GM12878 (cell line): ENCODE measurements at regions not wholly inside any gene's neighbourhood (a gene's known extent, or its start where the extent isn't known, plus 50 kb on each side); places are given as distances from the start of the nearest gene placed in this dataset.

ENCODE experiments used
- ATAC-seq: fragments of 200-7000 bp; cut with Tn5 transposase; 3 replicates; pipeline ENCODE4 v1.9.1; 2020; ENCODE audit warnings: mild to moderate bottlenecking, moderate library complexity
- BruUV-seq: library from RNA; stranded (reverse); fragments of 400-500 nt; replicated peaks from 2 replicates; lab custom pipeline; 2021; lab: Mats Ljungman, UMichigan
- CTCF ChIA-PET: fragments of 300-600 bp; sonication (Branson Sonifier 250); formaldehyde crosslinking; extraction: SDS; loops from one replicate; lab custom pipeline; 2021; ENCODE audit warnings: inconsistent platforms; lab: Yijun Ruan, JAX
- POLR2A ChIA-PET: fragments of 350-600 bp; formaldehyde crosslinking; extraction: SDS; loops from one replicate; lab custom pipeline; 2021; ENCODE audit warnings: inconsistent platforms; lab: Charles Lee
- RAD21 ChIA-PET: fragments of 300-600 bp; sonication (Branson Sonifier 250); formaldehyde crosslinking; loops from one replicate; lab custom pipeline; 2023; ENCODE audit warnings: antibody characterized with exemption; ENCODE audit not compliant: unreplicated experiment; lab: Charles Lee
- SMC1A ChIA-PET: fragments of 300-600 bp; sonication (Branson Sonifier 250); formaldehyde crosslinking; loops from one replicate; lab custom pipeline; 2023; ENCODE audit not compliant: unreplicated experiment, uncharacterized antibody; lab: Charles Lee
- DNase-seq: peaks from one replicate; pipeline ENCODE4 v3.0.0-alpha.2; 2011; ENCODE audit warnings: low read depth, low spot score
- FAIRE-seq: peaks from 3 replicates; lab custom pipeline; 2011; peaks lifted over from hg19 to GRCh38; lab: Jason Lieb, UNC
- H2AFZ ChIP-seq: 2 replicates; pipeline ENCODE4 v1.6.0; 2011; ENCODE audit warnings: low read depth, low read length, control low read depth; ENCODE audit not compliant: control insufficient read depth
- H3K27ac ChIP-seq: 2 replicates; pipeline ENCODE4 v1.5.1; 2011; ENCODE audit warnings: control low read depth; ENCODE audit not compliant: control insufficient read depth, insufficient read depth
- H3K27me3 ChIP-seq, 2 experiments: replicated peaks in 1 of 2; 2 replicates each; pipeline versions ENCODE4 v1.6.0 to v1.6.1; 2011; ENCODE audit warnings: low read length in 1 of 2; ENCODE audit not compliant: control insufficient read depth in 2 of 2, insufficient read depth in 2 of 2
- H3K36me3 ChIP-seq, 2 experiments: 2 replicates each; pipeline ENCODE4 v1.5.1; 2011; ENCODE audit warnings: low read length in 1 of 2; ENCODE audit not compliant: control insufficient read depth in 2 of 2, insufficient read depth in 2 of 2
- H3K4me1 ChIP-seq: 2 replicates; pipeline ENCODE4 v1.6.1; 2011; ENCODE audit warnings: mild to moderate bottlenecking, low read length, moderate library complexity, mixed read lengths; ENCODE audit not compliant: control insufficient read depth, insufficient read depth
- H3K4me2 ChIP-seq: 2 replicates; pipeline ENCODE4 v1.6.0; 2011; ENCODE audit warnings: control low read depth; ENCODE audit not compliant: control insufficient read depth, insufficient read depth
- H3K4me3 ChIP-seq: fragments of 200-600 bp; sonication (generic); 2 replicates; pipeline ENCODE4 v1.5.1; 2016
- H3K79me2 ChIP-seq: 2 replicates; pipeline ENCODE4 v1.6.0; 2011; ENCODE audit warnings: low read length; ENCODE audit not compliant: control insufficient read depth, insufficient read depth
- H3K9ac ChIP-seq: 2 replicates; pipeline ENCODE4 v1.8.0; 2011; ENCODE audit warnings: low read length, control low read depth, mixed read lengths; ENCODE audit not compliant: control insufficient read depth, insufficient read depth
- H3K9me3 ChIP-seq: replicated peaks from 3 replicates; pipeline ENCODE4 v1.5.1; 2011; ENCODE audit warnings: mild to moderate bottlenecking, low read length; ENCODE audit not compliant: control insufficient read depth, insufficient read depth
- H4K20me1 ChIP-seq: 2 replicates; pipeline ENCODE4 v1.6.0; 2011; ENCODE audit not compliant: control insufficient read depth, insufficient read depth
- ASH2L ChIP-seq: fragments of 300-600, 200-600 bp; sonication (generic); IDR thresholded peaks from 2 replicates; pipeline ENCODE4 v1.6.1; 2017; ENCODE audit warnings: low read depth, mild to moderate bottlenecking, borderline replicate concordance
- ATF7 ChIP-seq: fragments of 450-650 bp; IDR thresholded peaks from 2 replicates; pipeline ENCODE4 v1.6.1; 2016; ENCODE audit warnings: low read depth, mild to moderate bottlenecking
- BMI1 ChIP-seq: fragments of 450-650 bp; IDR thresholded peaks from 2 replicates; pipeline ENCODE4 v1.6.1; 2016; ENCODE audit warnings: mild to moderate bottlenecking, moderate library complexity, borderline replicate concordance
- DPF2 ChIP-seq: fragments of 450-650 bp; IDR thresholded peaks from 2 replicates; pipeline ENCODE4 v1.6.1; 2017; ENCODE audit warnings: mild to moderate bottlenecking
- ESRRA ChIP-seq: IDR thresholded peaks from 2 replicates; pipeline ENCODE4 v1.6.1; 2012; ENCODE audit warnings: mild to moderate bottlenecking, low read length, improper control_type of control experiment
- FOXM1 ChIP-seq: IDR thresholded peaks from 2 replicates; pipeline ENCODE4 v1.6.1; 2012; ENCODE audit warnings: low read depth, mild to moderate bottlenecking, inconsistent platforms, low read length, moderate library complexity
- JUND ChIP-seq: IDR thresholded peaks from 2 replicates; pipeline ENCODE4 v1.6.1; 2012; ENCODE audit warnings: low read depth, mild to moderate bottlenecking, low read length, improper control_type of control experiment, moderate library complexity
- KLF5 ChIP-seq: fragments of 450-650 bp; IDR thresholded peaks from 2 replicates; pipeline ENCODE4 v1.6.1; 2014; ENCODE audit warnings: mild to moderate bottlenecking; ENCODE audit not compliant: partially characterized antibody
- NFXL1 ChIP-seq: fragments of 450-650 bp; IDR thresholded peaks from 2 replicates; pipeline ENCODE4 v1.6.1; 2017; ENCODE audit warnings: antibody characterized with exemption, mild to moderate bottlenecking, borderline replicate concordance
- NR2F1 ChIP-seq: fragments of 450-650 bp; conservative IDR thresholded peaks from 2 replicates; pipeline ENCODE4 v1.6.1; 2017; ENCODE audit warnings: mild to moderate bottlenecking
- SRF ChIP-seq, 2 experiments: IDR thresholded peaks; 2 replicates each; pipeline ENCODE4 v1.6.1; 2011; ENCODE audit warnings: low read depth in 2 of 2, low read length in 2 of 2, mild to moderate bottlenecking in 1 of 2, moderate library complexity in 1 of 2
- TCF12 ChIP-seq: IDR thresholded peaks from 2 replicates; pipeline ENCODE4 v1.6.1; 2011; ENCODE audit warnings: low read depth, mild to moderate bottlenecking, low read length
- ZBTB33 ChIP-seq: fragments of 450-650 bp; IDR thresholded peaks from 2 replicates; pipeline ENCODE4 v1.6.1; 2017; ENCODE audit warnings: mild to moderate bottlenecking
- WGBS: methylation state at CpG from one replicate; pipeline ENCODE4 v1.1.6; 2016; ENCODE audit warnings: low lambda C conversion rate; ENCODE audit not compliant: insufficient replicate concordance, insufficient coverage; ENCODE audit errors: missing lambda C conversion rate; 5-methylcytosine and 5-hydroxymethylcytosine counted together
- in situ Hi-C: fragments of 300-500 bp; cut with MboI; formaldehyde crosslinking; loops from 9 replicates; pipeline ENCODE4 v1.14.3; 2018; ENCODE audit warnings: mixed read lengths
- intact Hi-C: fragments of 100-400 bp; cut with micrococcal nuclease; formaldehyde crosslinking; loops from one replicate; pipeline ENCODE4 v1.14.2; 2022; ENCODE audit not compliant: unreplicated experiment
- TF ChIP-seq, protein P1 (sequence below): fragments of 450-650 bp; IDR thresholded peaks from 2 replicates; pipeline ENCODE4 v1.6.1; 2016; ENCODE audit warnings: mild to moderate bottlenecking
- TF ChIP-seq, protein P2 (sequence below): fragments of 450-650 bp; IDR thresholded peaks from 2 replicates; pipeline ENCODE4 v1.6.1; 2016; ENCODE audit warnings: mild to moderate bottlenecking, moderate library complexity, borderline replicate concordance
- TF ChIP-seq, protein P3 (sequence below): IDR thresholded peaks from 2 replicates; pipeline ENCODE4 v1.6.1; 2012; ENCODE audit warnings: low read length, inconsistent platforms

DNA sequence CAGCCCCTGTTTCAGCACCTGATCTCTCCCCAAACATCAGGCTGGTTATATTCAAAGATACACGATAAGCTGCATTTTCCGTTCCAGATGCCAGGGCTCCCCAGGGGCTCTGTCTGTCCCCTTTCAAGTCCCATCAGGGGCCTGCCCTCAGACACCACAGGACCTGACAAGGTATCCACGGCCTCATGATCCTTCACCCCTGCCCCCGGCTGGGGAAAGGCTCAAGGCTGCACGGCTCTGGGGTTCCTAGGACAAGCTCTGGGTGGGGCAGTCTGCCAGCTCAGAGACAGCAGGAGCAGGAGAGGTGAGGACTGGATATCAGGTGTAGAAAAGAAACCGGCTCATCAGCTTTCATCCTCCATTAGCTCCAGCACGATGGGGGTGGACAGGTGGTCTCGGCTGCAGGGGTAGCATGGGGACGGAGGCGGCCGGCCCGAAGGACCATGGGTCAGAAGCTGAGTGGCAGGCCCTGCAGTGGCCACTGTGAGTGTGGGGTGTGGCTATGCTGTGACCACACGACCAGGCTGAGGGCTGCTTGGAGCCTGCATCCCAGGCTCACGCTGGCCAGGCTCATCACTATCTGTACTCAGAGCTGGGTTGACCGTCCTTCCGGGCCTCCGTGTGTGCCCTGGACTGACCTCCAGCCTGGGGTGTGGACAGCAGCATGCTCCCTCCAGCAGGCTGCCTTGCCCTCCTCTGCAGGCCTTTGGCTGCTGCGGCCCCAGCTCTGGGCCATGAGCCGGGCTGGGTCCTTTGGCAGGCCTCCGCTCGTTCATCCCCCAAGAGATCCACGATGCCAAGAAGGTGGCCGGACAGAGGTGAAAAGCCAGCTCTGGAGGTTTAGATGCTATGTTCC is 386.2 kb downstream of the THBS2 start:
- H3K9ac ChIP-seq = no peak overlapping the region
- ChIA-PET RAD21 (no interaction called here), CTCF (no interaction called here), POLR2A (no interaction called here), SMC1A (interaction anchor here (1.3 kb wide), 1 partner anchor 63 kb away, joined by 3 read pairs; no protein-coding TSS in a partner anchor)
- in situ Hi-C loops (no loop called here), intact Hi-C loops (no loop called here)
- H4K20me1 ChIP-seq = no peaks in the 10 kb centered on the region
- H3K36me3 ChIP-seq = no peaks in the 10 kb centered on the region
- BruUV-seq = no TSS peak
- no peak overlapping the region for H3K4me3 ChIP-seq
- H3K27me3 ChIP-seq = no peaks in the 10 kb centered on the region
- WGBS = 64% methylated on average over 23 of the region's 23 CpGs
- no peak overlapping the region for H3K4me2 ChIP-seq
- no peak overlapping the region for H2AFZ ChIP-seq
- no peak overlapping the region for H3K27ac ChIP-seq
- ATAC-seq = no peak
- no peaks in the 10 kb centered on the region for H3K9me3 ChIP-seq
- H3K4me1 ChIP-seq = no peaks in the 10 kb centered on the region
- H3K79me2 ChIP-seq = no peaks in the 10 kb centered on the region
- FAIRE-seq = no peak
- DNase-seq = no peak
- TF ChIP-seq KLF5 (no peak), DPF2 (no peak), FOXM1 (no peak), NR2F1 (no peak), TCF12 (no peak), SRF (IDR thresholded peaks at IDR 0.05; ENCODE audit: low read depth in 2 of 2, low read length in 2 of 2) (no peak), ZBTB33 (no peak), ESRRA (no peak), JUND (no peak), BMI1 (no peak), ASH2L (no peak), NFXL1 (no peak), ATF7 (no peak)
- TF ChIP-seq, protein P1, sequence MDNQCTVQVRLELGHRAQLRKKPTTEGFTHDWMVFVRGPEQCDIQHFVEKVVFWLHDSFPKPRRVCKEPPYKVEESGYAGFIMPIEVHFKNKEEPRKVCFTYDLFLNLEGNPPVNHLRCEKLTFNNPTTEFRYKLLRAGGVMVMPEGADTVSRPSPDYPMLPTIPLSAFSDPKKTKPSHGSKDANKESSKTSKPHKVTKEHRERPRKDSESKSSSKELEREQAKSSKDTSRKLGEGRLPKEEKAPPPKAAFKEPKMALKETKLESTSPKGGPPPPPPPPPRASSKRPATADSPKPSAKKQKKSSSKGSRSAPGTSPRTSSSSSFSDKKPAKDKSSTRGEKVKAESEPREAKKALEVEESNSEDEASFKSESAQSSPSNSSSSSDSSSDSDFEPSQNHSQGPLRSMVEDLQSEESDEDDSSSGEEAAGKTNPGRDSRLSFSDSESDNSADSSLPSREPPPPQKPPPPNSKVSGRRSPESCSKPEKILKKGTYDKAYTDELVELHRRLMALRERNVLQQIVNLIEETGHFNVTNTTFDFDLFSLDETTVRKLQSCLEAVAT = no peak
- TF ChIP-seq, protein P2, sequence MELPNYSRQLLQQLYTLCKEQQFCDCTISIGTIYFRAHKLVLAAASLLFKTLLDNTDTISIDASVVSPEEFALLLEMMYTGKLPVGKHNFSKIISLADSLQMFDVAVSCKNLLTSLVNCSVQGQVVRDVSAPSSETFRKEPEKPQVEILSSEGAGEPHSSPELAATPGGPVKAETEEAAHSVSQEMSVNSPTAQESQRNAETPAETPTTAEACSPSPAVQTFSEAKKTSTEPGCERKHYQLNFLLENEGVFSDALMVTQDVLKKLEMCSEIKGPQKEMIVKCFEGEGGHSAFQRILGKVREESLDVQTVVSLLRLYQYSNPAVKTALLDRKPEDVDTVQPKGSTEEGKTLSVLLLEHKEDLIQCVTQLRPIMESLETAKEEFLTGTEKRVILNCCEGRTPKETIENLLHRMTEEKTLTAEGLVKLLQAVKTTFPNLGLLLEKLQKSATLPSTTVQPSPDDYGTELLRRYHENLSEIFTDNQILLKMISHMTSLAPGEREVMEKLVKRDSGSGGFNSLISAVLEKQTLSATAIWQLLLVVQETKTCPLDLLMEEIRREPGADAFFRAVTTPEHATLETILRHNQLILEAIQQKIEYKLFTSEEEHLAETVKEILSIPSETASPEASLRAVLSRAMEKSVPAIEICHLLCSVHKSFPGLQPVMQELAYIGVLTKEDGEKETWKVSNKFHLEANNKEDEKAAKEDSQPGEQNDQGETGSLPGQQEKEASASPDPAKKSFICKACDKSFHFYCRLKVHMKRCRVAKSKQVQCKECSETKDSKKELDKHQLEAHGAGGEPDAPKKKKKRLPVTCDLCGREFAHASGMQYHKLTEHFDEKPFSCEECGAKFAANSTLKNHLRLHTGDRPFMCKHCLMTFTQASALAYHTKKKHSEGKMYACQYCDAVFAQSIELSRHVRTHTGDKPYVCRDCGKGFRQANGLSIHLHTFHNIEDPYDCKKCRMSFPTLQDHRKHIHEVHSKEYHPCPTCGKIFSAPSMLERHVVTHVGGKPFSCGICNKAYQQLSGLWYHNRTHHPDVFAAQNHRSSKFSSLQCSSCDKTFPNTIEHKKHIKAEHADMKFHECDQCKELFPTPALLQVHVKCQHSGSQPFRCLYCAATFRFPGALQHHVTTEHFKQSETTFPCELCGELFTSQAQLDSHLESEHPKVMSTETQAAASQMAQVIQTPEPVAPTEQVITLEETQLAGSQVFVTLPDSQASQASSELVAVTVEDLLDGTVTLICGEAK = no peak
- TF ChIP-seq, protein P3, sequence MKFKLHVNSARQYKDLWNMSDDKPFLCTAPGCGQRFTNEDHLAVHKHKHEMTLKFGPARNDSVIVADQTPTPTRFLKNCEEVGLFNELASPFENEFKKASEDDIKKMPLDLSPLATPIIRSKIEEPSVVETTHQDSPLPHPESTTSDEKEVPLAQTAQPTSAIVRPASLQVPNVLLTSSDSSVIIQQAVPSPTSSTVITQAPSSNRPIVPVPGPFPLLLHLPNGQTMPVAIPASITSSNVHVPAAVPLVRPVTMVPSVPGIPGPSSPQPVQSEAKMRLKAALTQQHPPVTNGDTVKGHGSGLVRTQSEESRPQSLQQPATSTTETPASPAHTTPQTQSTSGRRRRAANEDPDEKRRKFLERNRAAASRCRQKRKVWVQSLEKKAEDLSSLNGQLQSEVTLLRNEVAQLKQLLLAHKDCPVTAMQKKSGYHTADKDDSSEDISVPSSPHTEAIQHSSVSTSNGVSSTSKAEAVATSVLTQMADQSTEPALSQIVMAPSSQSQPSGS = no peak
